HG02623 (cell line): ENCODE measurements at regions not wholly inside any gene's neighbourhood (a gene's known extent, or its start where the extent isn't known, plus 50 kb on each side); places are given as distances from the start of the nearest gene placed in this dataset.

Source experiments
- ATAC-seq: cut with Tn5 transposase; IDR thresholded peaks from one replicate; pipeline ENCODE4 v1.9.1; 2021; ENCODE audit warnings: moderate library complexity; ENCODE audit not compliant: unreplicated experiment

DNA sequence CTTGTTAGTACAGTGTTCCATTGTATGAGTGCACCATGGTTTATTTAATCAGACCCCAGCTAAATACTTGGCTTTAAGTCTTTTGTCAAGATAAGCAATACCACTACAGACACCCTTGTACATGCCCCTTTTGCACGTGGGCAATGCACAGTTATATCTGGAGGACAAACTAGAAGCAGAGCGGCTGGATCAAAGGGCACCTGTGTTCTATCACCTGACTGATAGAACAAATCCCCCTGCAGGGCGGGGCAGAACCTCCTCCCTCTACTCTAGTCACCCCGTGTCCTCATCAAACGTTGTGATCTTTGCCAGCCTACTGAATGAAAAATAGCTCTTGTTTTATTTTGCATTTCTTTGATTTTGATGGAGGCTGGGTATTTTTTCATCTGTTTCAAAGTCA lies 314.9 kb downstream of the TLE3 start:
- ATAC-seq = no peak

DNA sequence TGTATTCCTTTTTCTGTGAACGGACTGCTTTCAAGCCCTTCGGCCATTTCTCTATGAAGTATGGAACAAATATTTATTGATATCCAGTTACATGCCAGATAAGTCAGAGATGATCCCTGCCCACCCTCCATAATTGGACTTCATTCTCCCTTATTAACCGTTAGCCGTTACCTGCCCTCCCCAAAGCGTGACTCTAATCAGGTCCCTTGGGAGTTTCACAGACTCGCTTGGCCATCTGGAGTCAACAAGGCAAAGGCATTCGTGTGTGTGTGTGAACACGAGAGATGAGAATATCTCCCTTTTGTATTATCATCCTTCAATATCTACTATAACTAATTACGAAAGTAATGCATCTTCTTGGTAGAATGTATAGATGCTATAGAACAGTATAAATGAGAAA lies 314.5 kb downstream of the TLE3 start:
- no peak for ATAC-seq

DNA sequence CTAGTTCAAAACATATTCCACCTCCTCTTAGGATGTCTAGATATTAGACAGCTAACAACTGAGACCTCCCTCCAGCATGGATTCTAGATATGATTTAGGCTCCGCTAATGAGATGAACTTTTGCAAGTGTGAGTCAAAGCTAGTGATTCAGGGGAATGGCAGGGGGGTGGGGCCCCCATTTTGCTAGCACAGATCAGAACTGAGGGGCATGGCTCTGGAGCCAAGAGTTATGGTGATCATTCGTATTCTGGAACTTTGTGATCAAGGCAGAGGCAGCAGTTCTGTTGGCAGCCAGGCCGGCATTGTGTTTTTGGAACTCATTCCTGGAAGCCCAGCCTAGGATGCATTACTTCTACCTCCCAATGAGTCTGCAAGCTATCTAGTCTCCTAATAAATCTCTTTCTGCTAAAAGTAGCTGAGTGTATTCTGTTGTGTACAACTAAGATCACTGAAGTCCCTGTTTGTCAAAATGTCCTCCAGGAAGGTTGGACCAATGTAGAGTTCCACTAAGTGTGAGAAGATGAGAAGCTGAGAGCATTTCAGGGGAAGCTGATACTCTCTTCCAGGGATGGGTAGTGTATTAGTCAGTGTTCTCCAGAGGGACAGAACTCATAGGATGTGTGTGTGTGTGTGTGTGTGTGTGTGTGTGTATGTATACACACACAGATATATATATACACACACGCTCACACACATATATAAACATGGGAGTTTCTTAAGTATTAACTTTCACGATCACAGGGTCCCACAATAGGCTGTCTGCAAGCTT lies 312.7 kb downstream of the TLE3 start:
- no peak for ATAC-seq

- no peak for ATAC-seq
These were observed 311.5 kb downstream of the TLE3 start for GRCh38 chr15:69786136-69786701.

GRCh38 chr15:69787791-69788190 lies 309.9 kb downstream of the TLE3 start:
- ATAC-seq = no peak

- ATAC-seq = no peak
These were observed 307.9 kb downstream of the TLE3 start for GRCh38 chr15:69789648-69790393.

GRCh38 chr15:69790632-69791031 lies 307.1 kb downstream of the TLE3 start:
- ATAC-seq = no peak

DNA sequence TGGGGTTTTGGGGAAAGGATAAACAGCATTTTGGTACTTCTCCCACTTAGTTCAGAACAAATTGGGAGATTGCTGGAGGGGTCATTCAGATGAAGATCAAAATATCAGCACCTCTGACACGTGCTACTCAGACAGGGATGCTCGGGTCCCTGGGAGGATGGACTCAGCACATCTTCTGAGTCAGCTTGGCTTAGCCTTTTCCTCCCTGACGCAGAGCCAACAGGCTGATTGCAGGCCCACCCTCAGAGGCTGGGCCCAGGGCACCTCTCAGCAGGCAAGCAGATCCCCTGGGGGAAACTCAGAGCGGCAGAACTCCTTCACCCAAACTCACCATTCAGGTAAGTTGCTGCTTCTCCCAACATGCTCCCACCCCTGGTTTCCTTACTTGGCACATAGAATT lies 304.9 kb downstream of the TLE3 start:
- ATAC-seq = no peak

- ATAC-seq = no peak
These were observed 304.3 kb downstream of the TLE3 start for GRCh38 chr15:69793431-69793780.

DNA sequence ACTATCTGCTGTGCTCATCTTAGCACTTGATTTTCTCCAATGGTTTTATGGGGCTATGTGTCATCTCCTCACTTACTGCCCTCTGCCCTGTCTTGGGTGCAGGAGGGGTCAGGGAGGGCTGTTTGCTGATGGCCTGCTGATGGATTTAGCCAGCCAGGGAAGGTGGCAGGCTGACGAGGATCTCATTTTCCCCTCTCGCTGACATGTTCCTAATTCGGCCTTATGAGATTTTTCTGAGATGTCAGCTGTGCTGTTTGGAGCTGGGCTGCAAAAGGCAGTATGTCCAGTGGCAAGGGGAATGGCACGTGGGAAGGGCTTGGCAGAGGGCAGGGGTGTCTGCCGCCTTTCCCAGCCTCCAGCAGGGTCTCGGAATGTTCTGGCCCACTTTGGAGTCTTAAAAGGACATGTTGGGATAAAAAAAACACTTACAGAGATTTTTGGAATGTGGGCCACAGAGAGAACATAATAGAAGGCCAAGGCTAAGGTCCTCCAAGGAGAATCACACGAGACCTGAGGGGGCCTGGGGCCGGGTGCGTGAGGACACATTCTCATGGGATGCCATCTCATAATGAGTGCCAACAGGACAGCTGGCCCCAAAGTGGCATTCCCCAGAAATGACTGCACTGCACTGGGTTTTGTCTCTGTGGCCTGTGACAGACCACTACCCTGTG lies 303.8 kb downstream of the TLE3 start:
- ATAC-seq = no peak

GRCh38 chr15:69794645-69795469 lies 302.9 kb downstream of the TLE3 start:
- ATAC-seq = no peak

DNA sequence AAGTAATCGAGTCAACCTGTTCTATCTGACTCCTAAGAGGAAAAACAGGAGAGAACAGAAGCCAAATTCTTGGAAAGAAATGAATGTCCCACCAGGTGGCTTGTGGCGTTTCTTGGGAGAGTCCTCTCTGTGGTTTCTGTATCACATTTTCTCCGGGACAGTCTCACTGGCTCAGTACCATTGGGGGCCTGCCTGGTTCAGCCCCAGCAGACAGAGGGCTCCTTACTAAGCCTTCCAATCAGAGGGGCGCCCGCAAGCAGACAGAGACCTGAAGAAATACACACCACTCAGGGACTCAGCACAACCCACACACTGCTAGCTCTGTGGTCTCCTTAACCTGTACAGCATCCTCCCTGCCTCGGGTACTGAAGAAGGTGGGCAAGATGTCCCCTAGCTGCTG lies 302.1 kb downstream of the TLE3 start:
- no peak for ATAC-seq

- no peak for ATAC-seq
These were observed 300.6 kb downstream of the TLE3 start for GRCh38 chr15:69797051-69797595.

- no peak for ATAC-seq
These were observed 300.1 kb downstream of the TLE3 start for GRCh38 chr15:69797615-69798014.

DNA sequence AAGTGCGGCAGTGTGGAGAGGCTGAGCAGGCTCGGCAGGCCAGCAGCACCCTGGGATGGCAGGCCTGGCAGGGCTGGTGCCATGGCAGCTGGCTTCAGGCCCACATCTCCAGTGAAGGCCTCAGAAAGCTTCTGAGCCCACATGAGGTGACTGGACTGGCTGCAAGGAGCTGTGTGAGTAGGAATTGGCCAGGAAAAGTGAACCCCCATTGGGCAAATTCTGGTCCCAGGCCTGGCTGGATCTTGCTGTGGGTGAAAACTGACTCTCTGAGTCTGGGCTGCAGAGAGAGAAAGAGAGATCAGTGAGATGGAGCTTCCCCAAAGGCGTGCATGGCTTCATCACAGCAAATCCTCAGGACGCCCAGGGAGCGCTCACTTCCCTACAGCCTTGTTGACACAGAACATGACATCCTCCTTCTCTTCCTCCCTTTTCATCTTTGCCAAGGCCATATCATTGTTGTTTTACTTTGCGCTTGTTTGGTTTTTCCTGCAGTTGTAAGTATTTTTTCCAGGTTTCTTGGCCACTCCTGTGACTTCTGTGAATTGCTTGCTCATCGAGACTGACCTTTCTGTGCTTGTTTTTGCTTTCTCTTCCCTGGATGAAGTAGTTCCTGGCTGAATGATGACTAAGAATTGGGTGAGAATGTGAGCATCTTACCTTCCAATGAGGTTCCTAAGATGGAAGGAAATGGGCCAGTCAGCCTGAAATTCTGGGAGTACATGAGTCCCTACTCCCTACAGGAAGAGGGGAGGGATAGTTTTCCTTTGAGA lies 299.1 kb downstream of the TLE3 start:
- no peak for ATAC-seq

GRCh38 chr15:69801144-69801543 lies 296.6 kb downstream of the TLE3 start:
- no peak for ATAC-seq

GRCh38 chr15:69802432-69802831 lies 295.3 kb downstream of the TLE3 start:
- ATAC-seq = no peak

GRCh38 chr15:69804786-69805185 lies 292.9 kb downstream of the TLE3 start:
- no peak for ATAC-seq

DNA sequence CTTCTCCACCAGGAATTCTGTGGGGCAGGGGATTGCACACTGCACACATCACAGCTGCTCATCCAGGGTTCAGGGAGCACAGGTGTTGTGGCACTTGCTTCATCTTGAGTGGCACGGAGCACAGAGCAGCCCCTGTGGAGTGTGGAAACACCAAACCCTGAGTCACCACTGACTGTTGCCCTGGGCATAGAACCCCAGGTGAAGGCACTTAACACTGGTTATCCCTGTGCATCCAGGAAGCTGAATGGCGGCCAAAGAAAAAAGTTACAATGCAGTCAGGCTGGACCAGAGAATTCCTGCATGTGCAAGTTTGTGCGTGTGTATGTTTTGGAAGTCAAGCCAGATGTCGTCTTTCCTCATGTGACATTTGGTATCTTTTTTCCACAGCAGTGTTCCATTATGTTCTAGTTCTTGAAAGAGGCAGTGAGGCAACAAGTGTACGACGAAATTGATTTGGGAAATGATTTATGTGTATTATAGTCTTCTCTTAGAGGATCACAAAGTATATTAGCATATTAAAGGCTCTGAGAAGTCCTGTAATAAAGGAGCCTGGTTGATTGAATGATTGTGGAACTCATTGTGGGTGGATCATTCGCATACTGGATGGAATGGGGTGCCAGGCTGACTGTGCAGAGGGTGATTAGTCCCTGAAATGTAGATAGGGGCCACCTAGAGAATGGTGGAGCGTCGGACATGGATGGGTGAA lies 292.3 kb downstream of the TLE3 start:
- ATAC-seq = no peak
